Activated T-cell treated with anti-CD3 and anti-CD28 coated beads, Interleukin-2, amount 50 U/mL, for 48 hours (primary cell): ENCODE measurements at regions not wholly inside any gene's neighbourhood (a gene's known extent, or its start where the extent isn't known, plus 50 kb on each side); places are given as distances from the start of the nearest gene placed in this dataset.
"Not testable (repeated sequence)": the region's sequence is repeated elsewhere in the genome, so short reads cannot be mapped to it uniquely, and the experiment has no call there.

Source experiments
- DNase-seq, 2 experiments: peaks; one replicate each; pipeline ENCODE4 v3.0.0-alpha.2; 2020

DNA sequence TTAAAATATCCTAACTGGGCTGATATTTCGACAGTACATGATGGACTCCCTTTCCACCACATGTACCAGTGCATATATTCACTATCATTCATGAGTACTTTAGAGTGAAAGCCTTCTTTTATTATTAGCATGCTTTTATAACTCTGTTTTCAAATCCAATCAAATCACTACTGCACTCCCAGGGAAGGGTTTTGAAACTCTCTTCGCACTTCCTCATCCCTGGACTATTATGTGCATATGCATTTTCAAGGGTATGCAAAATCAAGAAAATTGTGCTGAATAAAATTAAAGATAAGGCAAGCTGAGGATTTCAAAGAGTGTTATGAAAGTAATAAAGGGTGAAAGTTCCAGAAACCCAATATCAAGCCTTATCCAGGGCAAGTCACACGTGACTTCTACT lies 411.4 kb upstream of the PDZRN3 start:
- no peak for DNase-seq

- DNase-seq: no peak
Measured at GRCh38 chr3:74033806-74034205, 409.1 kb upstream of the PDZRN3 start.

- no peak for DNase-seq
Measured at GRCh38 chr3:74033381-74033780, 408.6 kb upstream of the PDZRN3 start.

- no peak for DNase-seq
Measured at GRCh38 chr3:74027121-74027520, 402.4 kb upstream of the PDZRN3 start.

DNA sequence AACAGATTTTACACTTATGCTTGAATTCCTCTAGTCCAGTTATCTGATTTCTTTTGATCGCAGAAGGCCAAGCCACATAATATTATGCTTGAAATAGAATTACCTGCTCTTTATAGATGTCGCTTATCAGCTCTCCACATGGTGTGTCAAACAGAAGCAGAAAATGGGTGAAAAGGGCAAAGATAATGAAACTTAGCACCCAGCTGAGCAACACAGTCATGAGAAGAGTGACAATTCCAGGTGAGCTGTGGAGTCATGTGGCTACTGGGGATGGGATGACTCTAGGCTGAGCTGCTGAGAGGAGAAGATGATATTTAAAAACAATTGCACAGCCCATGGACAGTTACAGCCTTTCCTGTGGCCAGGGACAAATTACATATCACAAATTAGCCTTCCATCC lies 398.7 kb upstream of the PDZRN3 start:
- no peak for DNase-seq

- DNase-seq: no peak
Measured at GRCh38 chr3:74021449-74021848, 396.7 kb upstream of the PDZRN3 start.

- DNase-seq: no peak
Measured at GRCh38 chr3:74009961-74010844, 385.5 kb upstream of the PDZRN3 start.

- no peak for DNase-seq
Measured at GRCh38 chr3:74004386-74004785, 379.6 kb upstream of the PDZRN3 start.

DNA sequence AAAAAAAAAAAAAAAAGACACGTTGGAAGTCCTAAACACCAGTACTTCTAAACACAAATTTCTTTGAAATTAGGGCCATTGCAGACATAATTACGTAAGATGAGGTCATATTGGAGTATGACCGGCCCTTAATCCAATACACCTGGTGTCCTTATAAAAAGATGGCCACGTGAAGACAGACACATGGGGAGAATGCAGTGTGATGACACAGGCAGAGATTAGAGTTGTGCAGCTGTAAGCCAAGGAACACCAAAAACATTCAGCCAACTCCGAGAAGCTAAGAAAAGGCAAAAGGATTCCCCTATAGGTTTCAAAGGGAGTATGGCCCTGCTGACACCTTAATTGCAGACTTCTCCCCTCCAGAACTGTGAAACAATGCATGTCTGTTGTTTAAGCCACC lies 379.0 kb upstream of the PDZRN3 start:
- DNase-seq: no peak

DNA sequence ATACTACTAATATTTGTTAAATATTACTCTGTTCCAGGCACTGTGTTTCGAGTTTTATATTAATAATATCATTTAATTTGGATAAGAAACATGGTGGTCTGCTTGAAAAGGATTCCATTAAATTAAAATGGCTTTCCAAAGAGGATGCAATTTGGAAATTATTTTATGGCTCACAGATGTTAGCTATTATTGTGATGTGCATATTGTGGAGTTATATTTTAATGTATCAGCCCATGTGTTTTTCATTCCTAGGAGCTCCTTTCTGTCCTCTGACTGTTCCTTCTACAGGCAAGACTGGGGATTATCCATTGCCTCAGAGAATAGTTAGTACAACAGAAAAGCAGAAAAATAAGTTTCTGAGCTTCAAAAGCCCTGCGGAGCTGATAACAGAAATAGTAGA lies 376.7 kb upstream of the PDZRN3 start:
- DNase-seq: no peak

GRCh38 chr3:74000725-74001124 lies 376.0 kb upstream of the PDZRN3 start:
- no peak for DNase-seq

GRCh38 chr3:73999501-73999900 lies 374.8 kb upstream of the PDZRN3 start:
- DNase-seq: no peak

DNA sequence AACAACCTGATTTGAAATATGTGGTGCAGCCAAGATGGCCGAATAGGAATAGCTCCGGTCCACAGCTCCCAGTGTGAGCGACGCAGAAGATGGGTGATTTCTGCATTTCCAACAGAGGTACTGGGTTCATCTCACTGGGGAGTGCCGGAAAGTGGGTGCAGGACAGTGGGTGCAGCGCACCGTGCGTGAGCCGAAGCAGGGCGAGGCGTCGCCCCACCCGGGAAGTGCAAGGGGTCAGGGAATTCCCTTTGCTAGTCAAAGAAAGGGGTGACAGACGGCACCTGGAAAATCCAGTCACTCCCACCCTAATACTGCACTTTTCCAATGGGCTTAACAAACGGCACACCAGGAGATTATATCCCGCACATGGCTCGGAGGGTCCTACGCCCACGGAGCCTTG lies 365.9 kb upstream of the PDZRN3 start:
- not testable (repeated sequence) for DNase-seq

DNA sequence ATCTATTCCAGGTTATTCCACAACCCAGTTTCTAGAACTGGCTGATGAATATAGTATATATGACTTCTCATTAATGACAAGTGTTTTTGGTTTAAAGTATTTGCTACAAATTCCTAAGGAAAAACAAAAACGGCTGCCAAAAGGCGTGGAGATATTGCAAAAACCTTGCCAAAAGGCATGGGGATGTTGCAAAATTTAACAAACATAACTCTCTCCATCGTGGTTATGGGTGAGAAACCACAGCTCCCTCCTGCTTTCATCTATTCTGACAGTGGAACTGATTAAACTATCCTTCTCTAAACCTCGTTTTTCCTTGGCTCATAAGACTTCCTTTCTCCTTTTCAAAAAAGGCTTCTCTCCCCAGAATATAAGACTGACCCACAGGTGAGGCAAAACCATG lies 342.0 kb upstream of the PDZRN3 start:
- DNase-seq: no peak

GRCh38 chr3:73964818-73965217 lies 340.1 kb upstream of the PDZRN3 start:
- no peak for DNase-seq

- no peak for DNase-seq
Measured at GRCh38 chr3:73955494-73956070, 330.8 kb upstream of the PDZRN3 start.

- DNase-seq: no peak
Measured at GRCh38 chr3:73954506-73954905, 329.8 kb upstream of the PDZRN3 start.

GRCh38 chr3:73952781-73953180 lies 328.0 kb upstream of the PDZRN3 start:
- DNase-seq: no peak

- DNase-seq: no peak
Measured at GRCh38 chr3:73950865-73951558, 326.3 kb upstream of the PDZRN3 start.

DNA sequence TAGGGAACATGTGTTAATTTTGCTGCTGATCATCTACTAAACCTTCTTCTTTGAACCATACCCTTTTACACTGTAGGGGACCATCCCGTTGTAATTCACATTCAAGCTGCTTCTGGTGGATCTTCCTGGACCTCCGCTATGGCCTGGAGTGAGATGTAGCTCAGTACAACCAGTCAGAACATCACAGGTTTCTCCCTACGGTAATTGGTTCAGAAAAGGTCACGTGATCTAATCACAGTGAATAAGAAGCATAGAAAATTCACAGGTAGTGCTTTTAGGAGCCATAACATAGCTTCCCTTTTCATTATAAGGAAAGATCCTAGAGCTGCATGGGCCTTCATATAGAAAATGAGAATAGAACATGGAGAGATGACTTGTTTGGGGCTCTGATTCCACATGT lies 320.8 kb upstream of the PDZRN3 start:
- DNase-seq: no peak

DNA sequence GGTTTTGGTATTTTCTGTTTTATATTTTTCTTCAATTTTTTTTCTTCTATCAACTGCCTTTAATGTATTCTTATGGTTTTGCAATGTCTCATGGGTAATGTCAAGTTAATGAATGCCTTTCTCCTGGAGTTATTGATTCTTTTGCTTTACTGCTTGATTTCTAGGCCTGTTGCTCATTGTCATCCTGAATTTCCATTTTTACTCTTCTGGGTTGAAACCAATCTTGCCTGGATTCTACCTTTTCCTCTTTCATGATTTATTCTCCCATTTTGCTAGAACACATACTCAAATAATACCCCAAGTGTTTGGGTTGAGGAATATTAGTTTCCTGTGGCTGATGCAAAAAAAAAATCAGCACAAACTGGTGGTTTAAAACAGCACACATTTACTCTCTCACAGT lies 315.2 kb upstream of the PDZRN3 start:
- no peak for DNase-seq

DNA sequence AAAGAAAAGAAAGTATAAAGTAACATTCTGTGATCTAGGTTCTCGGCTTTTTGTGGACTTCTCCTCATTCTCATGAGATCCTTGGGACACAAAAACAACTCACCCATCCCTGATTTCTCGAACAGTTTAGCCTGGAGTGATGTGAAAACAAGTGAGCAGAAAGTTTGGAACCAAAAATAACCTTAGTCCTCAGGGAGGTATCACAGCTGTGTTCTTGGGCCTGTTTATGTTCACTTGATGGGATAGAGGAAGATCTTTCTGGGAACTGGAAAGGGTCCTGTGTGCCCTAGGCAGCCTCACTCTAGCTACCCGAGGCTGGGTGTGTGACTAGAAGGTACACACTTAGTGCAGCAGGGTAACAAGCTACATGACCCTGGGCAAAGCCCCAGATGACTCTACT lies 308.8 kb upstream of the PDZRN3 start:
- DNase-seq: no peak

- no peak for DNase-seq
Measured at GRCh38 chr3:73927203-73927570, 302.4 kb upstream of the PDZRN3 start.
